ENCODE measurements at regions not wholly inside any gene's neighbourhood (a gene's known extent, or its start where the extent isn't known, plus 50 kb on each side); places are given as distances from the start of the nearest gene placed in this dataset.

- POLR2A ChIA-PET = no interaction called here
- H3K9me3 ChIP-seq (ENCODE audit: control insufficient read depth, insufficient read depth, low read depth, low read length) = no peaks in the 10 kb centered on the region
- H3K4me3 ChIP-seq (ENCODE audit: low read depth in 2 of 2, low read length in 2 of 2) = no peak overlapping the region
- intact Hi-C loops (cut with micrococcal nuclease; ENCODE audit: unreplicated experiment) = no loop called here
- no peaks in the 10 kb centered on the region for H3K36me3 ChIP-seq (ENCODE audit: control insufficient read depth, insufficient read depth, low read length)
- DNase-seq (ENCODE audit: low read depth, low spot score) (no peak), ATAC-seq (no peak)
- in situ Hi-C loops (cut with HindIII; ENCODE audit: low pct_unique_long_range_greater_than_20kb, low sequenced_read_pairs) = no loop called here
- no TSS peak for BruUV-seq (replicated peaks)
- no peaks in the 10 kb centered on the region for H3K27me3 ChIP-seq (ENCODE audit: control insufficient read depth, insufficient read depth, low read length)
- H3K27ac ChIP-seq (ENCODE audit: low read length) = no peak overlapping the region
- no peak for TF ChIP-seq POLR2AphosphoS5 (IDR thresholded peaks at IDR 0.05; ENCODE audit: low read depth, low read length)
- no peak for TF ChIP-seq SIN3A (IDR thresholded peaks at IDR 0.05; ENCODE audit: borderline replicate concordance, insufficient read depth, low read depth, low read length)
- no peak for TF ChIP-seq TCF7L2 (IDR thresholded peaks at IDR 0.05; ENCODE audit: low read depth, low read length)
- no peak for TF ChIP-seq CTCF (IDR thresholded peaks at IDR 0.05)
- TF ChIP-seq REST (IDR thresholded peaks at IDR 0.05; ENCODE audit: insufficient read depth in 1 of 2, low read depth in 2 of 2, low read length in 1 of 2) = no peak
- H3K4me1 ChIP-seq (ENCODE audit: control insufficient read depth, insufficient read depth, low read length) = no peaks in the 10 kb centered on the region
- CTCF ChIA-PET = no interaction called here
Measured at GRCh38 chr12:81866081-81866480, 106.9 kb upstream of the PPFIA2 start.

GRCh38 chr12:81863406-81863805 is 104.3 kb upstream of the PPFIA2 start:
- no peak for DNase-seq (ENCODE audit: low read depth, low spot score)
- Histone ChIP-seq H3K4me1 (ENCODE audit: control insufficient read depth, insufficient read depth, low read length) (no peaks in the 10 kb centered on the region), H3K36me3 (ENCODE audit: control insufficient read depth, insufficient read depth, low read length) (no peaks in the 10 kb centered on the region), H3K27ac (ENCODE audit: low read length) (no peak overlapping the region), H3K4me3 (ENCODE audit: low read depth in 2 of 2, low read length in 2 of 2) (no peak overlapping the region), H3K27me3 (ENCODE audit: control insufficient read depth, insufficient read depth, low read length) (no peaks in the 10 kb centered on the region), H3K9me3 (ENCODE audit: control insufficient read depth, insufficient read depth, low read depth, low read length) (no peaks in the 10 kb centered on the region)
- ATAC-seq = no peak
- POLR2A ChIA-PET = no interaction called here
- in situ Hi-C loops (cut with HindIII; ENCODE audit: low pct_unique_long_range_greater_than_20kb, low sequenced_read_pairs) = no loop called here
- no TSS peak for BruUV-seq (replicated peaks)
- no peak for TF ChIP-seq REST (IDR thresholded peaks at IDR 0.05; ENCODE audit: insufficient read depth in 1 of 2, low read depth in 2 of 2, low read length in 1 of 2)
- no peak for TF ChIP-seq TCF7L2 (IDR thresholded peaks at IDR 0.05; ENCODE audit: low read depth, low read length)
- no peak for TF ChIP-seq CTCF (IDR thresholded peaks at IDR 0.05)
- no peak for TF ChIP-seq POLR2AphosphoS5 (IDR thresholded peaks at IDR 0.05; ENCODE audit: low read depth, low read length)
- TF ChIP-seq SIN3A (IDR thresholded peaks at IDR 0.05; ENCODE audit: borderline replicate concordance, insufficient read depth, low read depth, low read length) = no peak
- CTCF ChIA-PET = no interaction called here
- intact Hi-C loops (cut with micrococcal nuclease; ENCODE audit: unreplicated experiment) = no loop called here
